ENCODE measurements at regions not wholly inside any gene's neighbourhood (a gene's known extent, or its start where the extent isn't known, plus 50 kb on each side); places are given as distances from the start of the nearest gene placed in this dataset.

DNA sequence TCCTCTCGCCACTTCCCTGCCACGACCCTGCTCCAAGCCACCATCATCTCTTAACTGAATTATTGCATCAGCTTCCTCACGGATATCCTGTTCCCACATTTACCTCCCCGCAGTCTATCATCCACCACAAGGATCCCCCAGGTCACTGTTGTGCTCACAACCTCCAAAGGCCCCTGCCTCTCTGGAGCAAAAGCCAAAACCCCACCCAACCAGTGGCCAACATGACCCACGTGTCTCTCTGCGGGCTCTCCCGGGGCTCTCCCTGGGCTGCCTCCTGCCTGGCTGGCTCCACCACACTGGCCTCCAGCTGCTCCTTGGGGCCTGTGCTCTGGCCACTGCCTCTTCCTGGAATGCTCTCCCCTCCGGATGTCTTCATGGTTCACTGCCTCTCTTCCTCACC lies 809.3 kb downstream of the UQCRFS1 start:
- POLR2A ChIA-PET, result no interaction called here
- TF ChIP-seq CTBP1 (IDR thresholded peaks at IDR 0.05; ENCODE audit: borderline replicate concordance) (no peak), NFRKB (IDR thresholded peaks at IDR 0.05) (no peak), ZNF384 (IDR thresholded peaks at IDR 0.05) (no peak), LEF1 (IDR thresholded peaks at IDR 0.05; ENCODE audit: borderline replicate concordance) (no peak), SP1 (IDR thresholded peaks at IDR 0.05) (no peak), FOXM1 (IDR thresholded peaks at IDR 0.05; ENCODE audit: borderline replicate concordance) (no peak), ARNT (IDR thresholded peaks at IDR 0.05) (no peak), ELF4 (IDR thresholded peaks at IDR 0.05) (no peak), FOXK2 (IDR thresholded peaks at IDR 0.05) (no peak), SUZ12 (IDR thresholded peaks at IDR 0.05) (no peak), HDGF (IDR thresholded peaks at IDR 0.05; ENCODE audit: borderline replicate concordance) (no peak), TARDBP (IDR thresholded peaks at IDR 0.05) (no peak), L3MBTL2 (conservative IDR thresholded peaks at IDR 0.05) (no peak), BHLHE40 (IDR thresholded peaks at IDR 0.05; ENCODE audit: borderline replicate concordance) (no peak), FOXA1 (IDR thresholded peaks at IDR 0.05) (no peak)
- TF ChIP-seq, protein P1, sequence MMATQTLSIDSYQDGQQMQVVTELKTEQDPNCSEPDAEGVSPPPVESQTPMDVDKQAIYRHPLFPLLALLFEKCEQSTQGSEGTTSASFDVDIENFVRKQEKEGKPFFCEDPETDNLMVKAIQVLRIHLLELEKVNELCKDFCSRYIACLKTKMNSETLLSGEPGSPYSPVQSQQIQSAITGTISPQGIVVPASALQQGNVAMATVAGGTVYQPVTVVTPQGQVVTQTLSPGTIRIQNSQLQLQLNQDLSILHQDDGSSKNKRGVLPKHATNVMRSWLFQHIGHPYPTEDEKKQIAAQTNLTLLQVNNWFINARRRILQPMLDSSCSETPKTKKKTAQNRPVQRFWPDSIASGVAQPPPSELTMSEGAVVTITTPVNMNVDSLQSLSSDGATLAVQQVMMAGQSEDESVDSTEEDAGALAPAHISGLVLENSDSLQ (IDR thresholded peaks at IDR 0.05), result no peak

GRCh38 chr19:28402701-28403290 lies 810.2 kb downstream of the UQCRFS1 start:
- no peak for TF ChIP-seq FOXA1 (IDR thresholded peaks at IDR 0.05)
- TF ChIP-seq NFRKB (IDR thresholded peaks at IDR 0.05), result no peak
- TF ChIP-seq HDGF (IDR thresholded peaks at IDR 0.05; ENCODE audit: borderline replicate concordance), result no peak
- no peak for TF ChIP-seq ZNF384 (IDR thresholded peaks at IDR 0.05)
- TF ChIP-seq CTBP1 (IDR thresholded peaks at IDR 0.05; ENCODE audit: borderline replicate concordance), result no peak
- TF ChIP-seq FOXM1 (IDR thresholded peaks at IDR 0.05; ENCODE audit: borderline replicate concordance), result no peak
- TF ChIP-seq SUZ12 (IDR thresholded peaks at IDR 0.05), result no peak
- TF ChIP-seq ELF4 (IDR thresholded peaks at IDR 0.05), result no peak
- CTCF ChIA-PET, result no interaction called here

More for the DNA sequence above, 809.3 kb downstream of the UQCRFS1 start:
- CTCF ChIA-PET, result no interaction called here
- DNase-seq (ENCODE audit: extremely low spot score), result no peak

DNA sequence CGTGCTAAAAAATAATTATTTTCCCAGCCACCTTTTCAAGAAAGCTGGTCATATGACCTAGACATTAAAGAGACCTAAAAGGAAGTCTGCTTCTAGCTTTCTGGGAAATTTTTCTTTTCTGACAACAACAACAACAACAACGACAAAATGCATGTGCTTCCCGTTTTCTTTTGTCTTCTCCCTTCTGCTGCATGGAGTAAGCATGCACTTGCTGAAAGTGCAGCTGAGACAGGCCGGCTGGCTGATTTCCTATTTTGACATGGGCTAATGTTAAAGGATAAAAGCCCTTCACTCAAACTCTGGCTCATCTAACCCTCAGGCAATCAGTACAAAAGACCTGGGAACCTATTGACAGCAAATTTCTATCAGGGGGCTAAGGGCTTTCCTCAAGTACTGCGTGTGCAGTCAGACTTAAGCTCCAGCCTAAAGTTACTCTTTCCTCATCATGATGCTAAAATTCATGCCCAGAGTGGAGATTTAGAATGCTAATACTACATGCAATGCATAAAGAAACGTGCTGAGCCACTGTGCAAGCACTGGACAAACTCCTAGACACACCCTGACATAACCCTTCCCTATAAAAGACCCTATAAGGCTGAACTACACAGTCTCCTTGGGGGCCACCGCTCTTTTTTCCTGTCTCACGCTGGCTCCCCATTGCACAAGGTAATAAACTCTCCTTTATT lies 811.1 kb downstream of the UQCRFS1 start:
- TF ChIP-seq ELF4 (IDR thresholded peaks at IDR 0.05) (no peak), NFRKB (IDR thresholded peaks at IDR 0.05) (no peak), SP1 (IDR thresholded peaks at IDR 0.05) (no peak), FOXM1 (IDR thresholded peaks at IDR 0.05; ENCODE audit: borderline replicate concordance) (no peak), FOXA1 (IDR thresholded peaks at IDR 0.05) (no peak), ZNF384 (IDR thresholded peaks at IDR 0.05) (no peak), FOXK2 (IDR thresholded peaks at IDR 0.05) (no peak), SUZ12 (IDR thresholded peaks at IDR 0.05) (no peak), LEF1 (IDR thresholded peaks at IDR 0.05; ENCODE audit: borderline replicate concordance) (no peak), BHLHE40 (IDR thresholded peaks at IDR 0.05; ENCODE audit: borderline replicate concordance) (no peak), ARNT (IDR thresholded peaks at IDR 0.05) (no peak), HDGF (IDR thresholded peaks at IDR 0.05; ENCODE audit: borderline replicate concordance) (no peak), TARDBP (IDR thresholded peaks at IDR 0.05) (no peak), CTBP1 (IDR thresholded peaks at IDR 0.05; ENCODE audit: borderline replicate concordance) (no peak), L3MBTL2 (conservative IDR thresholded peaks at IDR 0.05) (no peak)
- TF ChIP-seq, protein P1 (IDR thresholded peaks at IDR 0.05), result no peak
- CTCF ChIA-PET, result no interaction called here
- no peak for DNase-seq (ENCODE audit: extremely low spot score)
- POLR2A ChIA-PET, result no interaction called here

More at GRCh38 chr19:28402701-28403290, 810.2 kb downstream of the UQCRFS1 start:
- POLR2A ChIA-PET, result no interaction called here
- DNase-seq (ENCODE audit: extremely low spot score), result no peak

- no peak for TF ChIP-seq ZNF384 (IDR thresholded peaks at IDR 0.05)
- no peak for TF ChIP-seq LEF1 (IDR thresholded peaks at IDR 0.05; ENCODE audit: borderline replicate concordance)
- no peak for TF ChIP-seq BHLHE40 (IDR thresholded peaks at IDR 0.05; ENCODE audit: borderline replicate concordance)
- no peak for TF ChIP-seq ARNT (IDR thresholded peaks at IDR 0.05)
- TF ChIP-seq CTBP1 (IDR thresholded peaks at IDR 0.05; ENCODE audit: borderline replicate concordance), result no peak
- TF ChIP-seq L3MBTL2 (conservative IDR thresholded peaks at IDR 0.05), result no peak
- TF ChIP-seq TARDBP (IDR thresholded peaks at IDR 0.05), result no peak
- no peak for TF ChIP-seq SP1 (IDR thresholded peaks at IDR 0.05)
- TF ChIP-seq FOXA1 (IDR thresholded peaks at IDR 0.05), result no peak
- TF ChIP-seq FOXK2 (IDR thresholded peaks at IDR 0.05), result no peak
- TF ChIP-seq FOXM1 (IDR thresholded peaks at IDR 0.05; ENCODE audit: borderline replicate concordance), result no peak
- TF ChIP-seq SUZ12 (IDR thresholded peaks at IDR 0.05), result no peak
- no peak for TF ChIP-seq ELF4 (IDR thresholded peaks at IDR 0.05)
- TF ChIP-seq HDGF (IDR thresholded peaks at IDR 0.05; ENCODE audit: borderline replicate concordance), result no peak
- no peak for DNase-seq (ENCODE audit: extremely low spot score)
- ChIA-PET CTCF (no interaction called here), POLR2A (no interaction called here)
These were observed 811.8 kb downstream of the UQCRFS1 start for GRCh38 chr19:28400953-28401671.

DNA sequence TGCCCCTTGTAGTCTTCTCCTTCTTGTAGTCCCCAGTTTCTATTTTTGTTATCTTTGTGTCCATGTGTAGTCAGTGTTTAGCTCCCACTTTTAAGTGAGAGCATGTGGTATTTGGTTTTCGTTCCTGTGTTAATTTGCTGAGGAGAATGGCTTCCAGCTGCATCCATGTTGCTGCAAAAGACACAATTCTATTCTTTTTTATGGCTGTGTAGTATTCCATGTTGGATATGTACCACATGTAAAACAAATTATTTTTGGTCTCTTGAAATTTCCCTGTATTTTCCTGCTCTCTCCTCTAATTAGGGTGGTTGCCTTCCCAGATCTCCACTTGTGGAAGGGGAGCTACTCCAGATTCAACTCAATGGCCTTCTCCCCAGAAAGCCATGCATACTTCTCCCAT lies 813.8 kb downstream of the UQCRFS1 start:
- POLR2A ChIA-PET, result no interaction called here
- DNase-seq (ENCODE audit: extremely low spot score), result no peak
- CTCF ChIA-PET, result no interaction called here
- TF ChIP-seq SP1 (IDR thresholded peaks at IDR 0.05), result no peak
- TF ChIP-seq ZNF384 (IDR thresholded peaks at IDR 0.05), result no peak
- TF ChIP-seq FOXA1 (IDR thresholded peaks at IDR 0.05), result no peak
- TF ChIP-seq FOXK2 (IDR thresholded peaks at IDR 0.05), result no peak
- TF ChIP-seq ARNT (IDR thresholded peaks at IDR 0.05), result no peak
- TF ChIP-seq ELF4 (IDR thresholded peaks at IDR 0.05), result no peak
- TF ChIP-seq NFRKB (IDR thresholded peaks at IDR 0.05), result no peak
- no peak for TF ChIP-seq FOXM1 (IDR thresholded peaks at IDR 0.05; ENCODE audit: borderline replicate concordance)

GRCh38 chr19:28397800-28398199 lies 815.2 kb downstream of the UQCRFS1 start:
- DNase-seq (ENCODE audit: extremely low spot score), result no peak
- no peak for TF ChIP-seq LEF1 (IDR thresholded peaks at IDR 0.05; ENCODE audit: borderline replicate concordance)
- POLR2A ChIA-PET, result no interaction called here
- CTCF ChIA-PET, result no interaction called here
